ENCODE measurements at regions not wholly inside any gene's neighbourhood (a gene's known extent, or its start where the extent isn't known, plus 50 kb on each side); places are given as distances from the start of the nearest gene placed in this dataset.

DNA sequence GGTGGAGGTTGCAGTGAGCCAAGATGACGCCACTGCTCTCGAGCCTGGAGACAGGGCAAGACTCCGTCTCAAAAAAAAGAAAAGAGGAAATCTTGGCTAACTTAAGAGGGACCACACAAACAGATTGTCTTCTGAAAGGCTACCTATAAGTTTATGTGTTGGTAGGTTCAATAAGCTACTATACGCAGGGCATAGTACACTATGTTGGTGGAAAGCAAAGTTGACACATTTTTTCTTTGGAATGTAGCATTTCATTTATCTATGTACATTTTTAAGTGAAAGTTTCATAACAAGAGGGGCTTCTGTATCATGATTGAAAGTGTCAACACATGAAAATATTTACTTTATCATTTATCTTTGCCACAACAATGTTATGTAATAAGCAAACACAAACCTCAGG is 752.6 kb upstream of the ACVR2A start:
- no peaks in the 10 kb centered on the region; a peak in 2 of 5 replicates for H3K9me3 Mint-ChIP-seq
- no peak overlapping the region for H2AFZ ChIP-seq (ENCODE audit: low read length)
- no peak overlapping the region for H4K8ac ChIP-seq (replicated peaks; ENCODE audit: insufficient read length, low read depth, low read length)
- H3K79me2 ChIP-seq (ENCODE audit: insufficient read depth, low read length), result no peaks in the 10 kb centered on the region
- no peaks in the 10 kb centered on the region for H3K9me3 ChIP-seq (ENCODE audit: control insufficient read depth, low read depth, low read length)
- no peak overlapping the region for H3K27ac ChIP-seq (ENCODE audit: insufficient read length, low read depth, low read length)
- H2BK15ac ChIP-seq (ENCODE audit: low read depth, low read length), result no peak overlapping the region
- no peak for DNase-seq
- H3K4me1 ChIP-seq (ENCODE audit: insufficient read depth, low read length), result peaks cover 9% of the 10 kb centered on the region
- H3K9ac ChIP-seq (ENCODE audit: extremely low read depth, insufficient read length, low read length), result no peak overlapping the region
- H3K79me1 ChIP-seq (ENCODE audit: insufficient read depth, low read depth, low read length, poor library complexity, severe bottlenecking), result no peaks in the 10 kb centered on the region
- H3K4me3 Mint-ChIP-seq, result no peak overlapping the region
- peaks cover 4% of the 10 kb centered on the region; the same call in 1 of the 2 replicates for H3K27me3 Mint-ChIP-seq (ENCODE audit: low read depth)
- H3T11ph ChIP-seq (ENCODE audit: low read length), result no peak overlapping the region
- no peaks in the 10 kb centered on the region for H4K20me1 ChIP-seq (ENCODE audit: control insufficient read depth, insufficient read depth, insufficient read length)
- no peak overlapping the region for H2BK5ac ChIP-seq (ENCODE audit: insufficient read length, low read length)
- H4K5ac ChIP-seq (ENCODE audit: insufficient read length, low read depth, low read length), result no peak overlapping the region
- no peak overlapping the region for H3K18ac ChIP-seq (ENCODE audit: insufficient read length, low read depth, low read length)
- no peak overlapping the region for H2BK120ac ChIP-seq (ENCODE audit: low read depth, low read length, poor library complexity, severe bottlenecking)
- no peak overlapping the region; a peak in 1 of 7 replicates for H3K27ac Mint-ChIP-seq
- peaks cover 2% of the 10 kb centered on the region; the same call in 1 of the 2 replicates for H3K27me3 ChIP-seq (ENCODE audit: insufficient read depth, low read length)
- H3K23ac ChIP-seq (ENCODE audit: insufficient read length, low read depth, low read length), result no peak overlapping the region
- H3K4me1 Mint-ChIP-seq, result peaks cover 9 to 23% of the 10 kb centered on the region in 2 experiments
- no CpG with 5 or more reads among the region's 4 CpGs for WGBS (ENCODE audit: extremely low coverage, insufficient read length, low lambda C conversion rate)
- H3K14ac ChIP-seq (ENCODE audit: insufficient read depth, low read length), result no peak overlapping the region
- no peaks in the 10 kb centered on the region for H3K23me2 ChIP-seq (ENCODE audit: insufficient read length, low read depth, low read length, poor library complexity, severe bottlenecking)
- no peak overlapping the region for H3K4me2 ChIP-seq (ENCODE audit: insufficient read depth, insufficient read length, low read length)
- no peak overlapping the region for H3K4ac ChIP-seq (ENCODE audit: low read depth, low read length)
- H3K36me3 Mint-ChIP-seq (ENCODE audit: insufficient read depth in 1 of 3, low read depth in 3 of 3), result 0 out of 7 replicates have a peak, but pooled peaks cover 0 to 4% (median 0%) of the 10 kb centered on the region in 3 experiments
- no peak overlapping the region for H2BK12ac ChIP-seq (ENCODE audit: insufficient read length, low read depth, low read length)
- H2BK20ac ChIP-seq (ENCODE audit: low read depth, low read length, poor library complexity, severe bottlenecking), result no peak overlapping the region
- TF ChIP-seq, protein P1, sequence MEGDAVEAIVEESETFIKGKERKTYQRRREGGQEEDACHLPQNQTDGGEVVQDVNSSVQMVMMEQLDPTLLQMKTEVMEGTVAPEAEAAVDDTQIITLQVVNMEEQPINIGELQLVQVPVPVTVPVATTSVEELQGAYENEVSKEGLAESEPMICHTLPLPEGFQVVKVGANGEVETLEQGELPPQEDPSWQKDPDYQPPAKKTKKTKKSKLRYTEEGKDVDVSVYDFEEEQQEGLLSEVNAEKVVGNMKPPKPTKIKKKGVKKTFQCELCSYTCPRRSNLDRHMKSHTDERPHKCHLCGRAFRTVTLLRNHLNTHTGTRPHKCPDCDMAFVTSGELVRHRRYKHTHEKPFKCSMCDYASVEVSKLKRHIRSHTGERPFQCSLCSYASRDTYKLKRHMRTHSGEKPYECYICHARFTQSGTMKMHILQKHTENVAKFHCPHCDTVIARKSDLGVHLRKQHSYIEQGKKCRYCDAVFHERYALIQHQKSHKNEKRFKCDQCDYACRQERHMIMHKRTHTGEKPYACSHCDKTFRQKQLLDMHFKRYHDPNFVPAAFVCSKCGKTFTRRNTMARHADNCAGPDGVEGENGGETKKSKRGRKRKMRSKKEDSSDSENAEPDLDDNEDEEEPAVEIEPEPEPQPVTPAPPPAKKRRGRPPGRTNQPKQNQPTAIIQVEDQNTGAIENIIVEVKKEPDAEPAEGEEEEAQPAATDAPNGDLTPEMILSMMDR (conservative IDR thresholded peaks at IDR 0.05), result no peak
- no peak overlapping the region for H4K91ac ChIP-seq (ENCODE audit: insufficient read length, low read depth, low read length)
- no peak overlapping the region for H3K56ac ChIP-seq (ENCODE audit: insufficient read length, low read depth, low read length)
- no peak overlapping the region for H2AK5ac ChIP-seq (ENCODE audit: insufficient read length, low read length)
